Activated T-cell treated with anti-CD3 and anti-CD28 coated beads, Interleukin-2, amount 50 U/mL, for 4 hours (primary cell): ENCODE measurements at regions not wholly inside any gene's neighbourhood (a gene's known extent, or its start where the extent isn't known, plus 50 kb on each side); places are given as distances from the start of the nearest gene placed in this dataset.

Experiments
- ATAC-seq, 2 donors: fragments of 200-7000 bp; cut with Tn5 transposase; one replicate each; pipeline ENCODE4 v1.10.0; 2021
- DNase-seq: peaks from one replicate; pipeline ENCODE4 v3.0.0-alpha.2; 2020
- H3K27me3 Mint-ChIP-seq: one replicate; pipeline ENCODE4 v1.8.0; 2021; ENCODE audit warnings: low read depth, mixed read lengths
- H3K36me3 Mint-ChIP-seq: one replicate; pipeline ENCODE4 v1.8.0; 2022; ENCODE audit warnings: mixed read lengths; ENCODE audit not compliant: insufficient read depth
- H3K4me1 Mint-ChIP-seq: one replicate; pipeline ENCODE4 v1.8.0; 2021; ENCODE audit warnings: low read depth, mixed read lengths
- H3K4me3 Mint-ChIP-seq: one replicate; pipeline ENCODE4 v1.8.0; 2021; ENCODE audit warnings: mild to moderate bottlenecking, moderate library complexity, mixed read lengths
- H3K9me3 Mint-ChIP-seq: one replicate; pipeline ENCODE4 v1.8.0; 2021; ENCODE audit warnings: mixed read lengths

- ATAC-seq = no peak
- H3K4me3 Mint-ChIP-seq = no peak overlapping the region
These were observed 71.8 kb upstream of the ERRFI1 start for GRCh38 chr1:8097908-8098307.

GRCh38 chr1:8097077-8097799 is 71.1 kb upstream of the ERRFI1 start:
- no peak for DNase-seq

More at GRCh38 chr1:8097908-8098307, 71.8 kb upstream of the ERRFI1 start:
- H3K36me3 Mint-ChIP-seq = no peaks in the 10 kb centered on the region
- peaks cover 4% of the 10 kb centered on the region for H3K27me3 Mint-ChIP-seq
- peaks cover 3% of the 10 kb centered on the region for H3K9me3 Mint-ChIP-seq
- H3K4me1 Mint-ChIP-seq = peaks cover 30% of the 10 kb centered on the region
- no peak for DNase-seq

GRCh38 chr1:8096105-8097011 is 70.2 kb upstream of the ERRFI1 start:
- peaks cover 30% of the 10 kb centered on the region for H3K4me1 Mint-ChIP-seq
- peak; percentile 29 to 49 for ATAC-seq
- peaks cover 3% of the 10 kb centered on the region for H3K9me3 Mint-ChIP-seq
- H3K36me3 Mint-ChIP-seq = no peaks in the 10 kb centered on the region
- peaks cover 3% of the 10 kb centered on the region for H3K27me3 Mint-ChIP-seq
- H3K4me3 Mint-ChIP-seq = no peak overlapping the region
- no peak for DNase-seq

More at GRCh38 chr1:8097077-8097799, 71.1 kb upstream of the ERRFI1 start:
- H3K4me3 Mint-ChIP-seq = peak overlapping the region; percentile 66
- peaks cover 4% of the 10 kb centered on the region for H3K27me3 Mint-ChIP-seq
- peak; percentile 91 to 98 for ATAC-seq
- H3K4me1 Mint-ChIP-seq = peaks cover 30% of the 10 kb centered on the region
- no peaks in the 10 kb centered on the region for H3K36me3 Mint-ChIP-seq
- peaks cover 3% of the 10 kb centered on the region for H3K9me3 Mint-ChIP-seq

- Mint-ChIP-seq H3K27me3 (peaks cover 3% of the 10 kb centered on the region), H3K4me3 (no peak overlapping the region), H3K4me1 (peaks cover 30% of the 10 kb centered on the region), H3K36me3 (no peaks in the 10 kb centered on the region), H3K9me3 (peaks cover 3% of the 10 kb centered on the region)
- ATAC-seq (no peak), DNase-seq (no peak)
These were observed 69.5 kb upstream of the ERRFI1 start for GRCh38 chr1:8095584-8095983.

- Mint-ChIP-seq H3K27me3 (no peaks in the 10 kb centered on the region), H3K4me1 (peaks cover 37% of the 10 kb centered on the region), H3K36me3 (no peaks in the 10 kb centered on the region), H3K4me3 (no peak overlapping the region), H3K9me3 (peaks cover 3% of the 10 kb centered on the region)
- ATAC-seq = no peak
- DNase-seq = no peak
These were observed 68.6 kb upstream of the ERRFI1 start for GRCh38 chr1:8094481-8095241.

GRCh38 chr1:8093221-8093980 is 67.3 kb upstream of the ERRFI1 start:
- Mint-ChIP-seq H3K4me3 (no peak overlapping the region), H3K9me3 (peaks cover 3% of the 10 kb centered on the region), H3K4me1 (peaks cover 41% of the 10 kb centered on the region), H3K36me3 (no peaks in the 10 kb centered on the region), H3K27me3 (no peaks in the 10 kb centered on the region)
- ATAC-seq = no peak
- DNase-seq = no peak

GRCh38 chr1:8092657-8093056 is 66.5 kb upstream of the ERRFI1 start:
- DNase-seq = no peak
- no peak for ATAC-seq
- Mint-ChIP-seq H3K27me3 (no peaks in the 10 kb centered on the region), H3K4me1 (peaks cover 37% of the 10 kb centered on the region), H3K4me3 (no peak overlapping the region), H3K9me3 (peaks cover 3% of the 10 kb centered on the region), H3K36me3 (no peaks in the 10 kb centered on the region)

GRCh38 chr1:8091691-8092090 is 65.6 kb upstream of the ERRFI1 start:
- Mint-ChIP-seq H3K27me3 (no peaks in the 10 kb centered on the region), H3K9me3 (peaks cover 3% of the 10 kb centered on the region), H3K4me1 (peaks cover 28% of the 10 kb centered on the region), H3K36me3 (no peaks in the 10 kb centered on the region), H3K4me3 (no peak overlapping the region)
- ATAC-seq = no peak
- no peak for DNase-seq

- Mint-ChIP-seq H3K9me3 (no peaks in the 10 kb centered on the region), H3K36me3 (no peaks in the 10 kb centered on the region), H3K4me1 (peaks cover 16% of the 10 kb centered on the region), H3K4me3 (no peak overlapping the region), H3K27me3 (no peaks in the 10 kb centered on the region)
- ATAC-seq (peak; percentile 46 to 63), DNase-seq (no peak)
These were observed 64.2 kb upstream of the ERRFI1 start for GRCh38 chr1:8090241-8090702.

GRCh38 chr1:8089535-8090228 is 63.6 kb upstream of the ERRFI1 start:
- no peaks in the 10 kb centered on the region for H3K36me3 Mint-ChIP-seq
- H3K4me1 Mint-ChIP-seq = peaks cover 14% of the 10 kb centered on the region
- H3K9me3 Mint-ChIP-seq = no peaks in the 10 kb centered on the region
- H3K4me3 Mint-ChIP-seq = no peak overlapping the region
- ATAC-seq (peak in 1 of 2 donors; percentile 27), DNase-seq (no peak)
- H3K27me3 Mint-ChIP-seq = no peaks in the 10 kb centered on the region

- H3K4me1 Mint-ChIP-seq = peaks cover 11% of the 10 kb centered on the region
- ATAC-seq (no peak), DNase-seq (no peak)
- no peak overlapping the region for H3K4me3 Mint-ChIP-seq
- H3K9me3 Mint-ChIP-seq = no peaks in the 10 kb centered on the region
- no peaks in the 10 kb centered on the region for H3K36me3 Mint-ChIP-seq
- no peaks in the 10 kb centered on the region for H3K27me3 Mint-ChIP-seq
These were observed 59.9 kb upstream of the ERRFI1 start for GRCh38 chr1:8086055-8086454.

GRCh38 chr1:8084913-8085312 is 58.8 kb upstream of the ERRFI1 start:
- Mint-ChIP-seq H3K4me1 (peaks cover 7% of the 10 kb centered on the region), H3K4me3 (no peak overlapping the region), H3K27me3 (no peaks in the 10 kb centered on the region), H3K36me3 (no peaks in the 10 kb centered on the region), H3K9me3 (no peaks in the 10 kb centered on the region)
- no peak for DNase-seq
- no peak for ATAC-seq

- no peaks in the 10 kb centered on the region for H3K36me3 Mint-ChIP-seq
- no peaks in the 10 kb centered on the region for H3K4me1 Mint-ChIP-seq
- H3K27me3 Mint-ChIP-seq = no peaks in the 10 kb centered on the region
- no peak overlapping the region for H3K4me3 Mint-ChIP-seq
- no peaks in the 10 kb centered on the region for H3K9me3 Mint-ChIP-seq
- DNase-seq (no peak), ATAC-seq (no peak)
These were observed 57.8 kb upstream of the ERRFI1 start for GRCh38 chr1:8083739-8084484.
